HL-60 (cell line): ENCODE measurements at regions not wholly inside any gene's neighbourhood (a gene's known extent, or its start where the extent isn't known, plus 50 kb on each side); places are given as distances from the start of the nearest gene placed in this dataset.

Experiments
- DNase-seq, 2 experiments: peaks; one replicate each; pipeline ENCODE4 v3.0.0-alpha.2; 2010 to 2020; ENCODE audit warnings: low read depth in 1 of 2, low spot score in 1 of 2
- H3K27ac ChIP-seq: fragments of 250-450 bp; sonication (Bioruptor Pico); replicated peaks from 2 replicates; pipeline ENCODE4 v1.5.1; 2020; ENCODE audit warnings: mild to moderate bottlenecking, moderate library complexity
- H3K27me3 ChIP-seq: fragments of 250-450 bp; sonication (Bioruptor Pico); 2 replicates; pipeline ENCODE4 v1.5.1; 2021; ENCODE audit warnings: mild to moderate bottlenecking, moderate library complexity; ENCODE audit not compliant: insufficient read depth, poor library complexity, severe bottlenecking
- H3K4me3 ChIP-seq: replicated peaks from 2 replicates; pipeline ENCODE4 v1.5.1; 2011; ENCODE audit warnings: mild to moderate bottlenecking, control low read depth, low read length; ENCODE audit not compliant: insufficient read depth
- GABPA ChIP-seq: IDR thresholded peaks from 2 replicates; pipeline ENCODE4 v1.6.1; 2012; ENCODE audit warnings: low read depth
- POLR2AphosphoS5 ChIP-seq: IDR thresholded peaks from 2 replicates; pipeline ENCODE4 v1.6.1; 2012; ENCODE audit warnings: low read depth
- SPI1 ChIP-seq: IDR thresholded peaks from 2 replicates; pipeline ENCODE4 v1.6.1; 2012; ENCODE audit warnings: low read depth, mild to moderate bottlenecking, borderline replicate concordance
- TF ChIP-seq, protein P1 (sequence below): IDR thresholded peaks from 2 replicates; pipeline ENCODE4 v1.6.1; 2012; ENCODE audit warnings: low read depth; ENCODE audit not compliant: insufficient replicate concordance
- TF ChIP-seq, protein P2 (sequence below): IDR thresholded peaks from one replicate; pipeline ENCODE4 v1.5.1; 2011; ENCODE audit warnings: low read length, control low read depth, inconsistent platforms; ENCODE audit not compliant: insufficient read depth

DNA sequence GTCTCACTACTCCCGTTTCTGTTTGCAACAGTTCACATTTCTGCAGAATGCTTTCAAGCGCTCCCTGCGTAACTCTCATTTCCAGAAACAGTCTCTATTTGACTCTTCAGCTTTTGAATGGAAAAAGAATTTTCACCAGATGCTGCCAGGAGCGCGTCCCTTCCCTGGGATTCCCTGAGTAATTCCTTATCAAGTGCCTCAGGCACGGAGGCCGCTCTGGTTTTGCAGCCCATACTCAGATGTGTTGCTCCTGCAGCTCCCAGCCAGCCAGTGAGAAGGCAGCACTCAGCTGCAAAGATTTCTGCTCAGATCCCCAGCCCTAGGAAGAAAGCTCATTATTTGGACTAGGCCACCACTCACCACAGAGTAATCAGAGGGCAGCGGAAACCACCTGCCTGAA, 161.1 kb upstream of the CHST15 start:
- DNase-seq: no peak
- Histone ChIP-seq H3K27me3 (no peaks in the 10 kb centered on the region), H3K4me3 (no peak overlapping the region), H3K27ac (no peak overlapping the region)
- TF ChIP-seq, protein P1, sequence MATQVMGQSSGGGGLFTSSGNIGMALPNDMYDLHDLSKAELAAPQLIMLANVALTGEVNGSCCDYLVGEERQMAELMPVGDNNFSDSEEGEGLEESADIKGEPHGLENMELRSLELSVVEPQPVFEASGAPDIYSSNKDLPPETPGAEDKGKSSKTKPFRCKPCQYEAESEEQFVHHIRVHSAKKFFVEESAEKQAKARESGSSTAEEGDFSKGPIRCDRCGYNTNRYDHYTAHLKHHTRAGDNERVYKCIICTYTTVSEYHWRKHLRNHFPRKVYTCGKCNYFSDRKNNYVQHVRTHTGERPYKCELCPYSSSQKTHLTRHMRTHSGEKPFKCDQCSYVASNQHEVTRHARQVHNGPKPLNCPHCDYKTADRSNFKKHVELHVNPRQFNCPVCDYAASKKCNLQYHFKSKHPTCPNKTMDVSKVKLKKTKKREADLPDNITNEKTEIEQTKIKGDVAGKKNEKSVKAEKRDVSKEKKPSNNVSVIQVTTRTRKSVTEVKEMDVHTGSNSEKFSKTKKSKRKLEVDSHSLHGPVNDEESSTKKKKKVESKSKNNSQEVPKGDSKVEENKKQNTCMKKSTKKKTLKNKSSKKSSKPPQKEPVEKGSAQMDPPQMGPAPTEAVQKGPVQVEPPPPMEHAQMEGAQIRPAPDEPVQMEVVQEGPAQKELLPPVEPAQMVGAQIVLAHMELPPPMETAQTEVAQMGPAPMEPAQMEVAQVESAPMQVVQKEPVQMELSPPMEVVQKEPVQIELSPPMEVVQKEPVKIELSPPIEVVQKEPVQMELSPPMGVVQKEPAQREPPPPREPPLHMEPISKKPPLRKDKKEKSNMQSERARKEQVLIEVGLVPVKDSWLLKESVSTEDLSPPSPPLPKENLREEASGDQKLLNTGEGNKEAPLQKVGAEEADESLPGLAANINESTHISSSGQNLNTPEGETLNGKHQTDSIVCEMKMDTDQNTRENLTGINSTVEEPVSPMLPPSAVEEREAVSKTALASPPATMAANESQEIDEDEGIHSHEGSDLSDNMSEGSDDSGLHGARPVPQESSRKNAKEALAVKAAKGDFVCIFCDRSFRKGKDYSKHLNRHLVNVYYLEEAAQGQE: no peak
- TF ChIP-seq, protein P2, sequence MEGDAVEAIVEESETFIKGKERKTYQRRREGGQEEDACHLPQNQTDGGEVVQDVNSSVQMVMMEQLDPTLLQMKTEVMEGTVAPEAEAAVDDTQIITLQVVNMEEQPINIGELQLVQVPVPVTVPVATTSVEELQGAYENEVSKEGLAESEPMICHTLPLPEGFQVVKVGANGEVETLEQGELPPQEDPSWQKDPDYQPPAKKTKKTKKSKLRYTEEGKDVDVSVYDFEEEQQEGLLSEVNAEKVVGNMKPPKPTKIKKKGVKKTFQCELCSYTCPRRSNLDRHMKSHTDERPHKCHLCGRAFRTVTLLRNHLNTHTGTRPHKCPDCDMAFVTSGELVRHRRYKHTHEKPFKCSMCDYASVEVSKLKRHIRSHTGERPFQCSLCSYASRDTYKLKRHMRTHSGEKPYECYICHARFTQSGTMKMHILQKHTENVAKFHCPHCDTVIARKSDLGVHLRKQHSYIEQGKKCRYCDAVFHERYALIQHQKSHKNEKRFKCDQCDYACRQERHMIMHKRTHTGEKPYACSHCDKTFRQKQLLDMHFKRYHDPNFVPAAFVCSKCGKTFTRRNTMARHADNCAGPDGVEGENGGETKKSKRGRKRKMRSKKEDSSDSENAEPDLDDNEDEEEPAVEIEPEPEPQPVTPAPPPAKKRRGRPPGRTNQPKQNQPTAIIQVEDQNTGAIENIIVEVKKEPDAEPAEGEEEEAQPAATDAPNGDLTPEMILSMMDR: no peak
- TF ChIP-seq GABPA (no peak), SPI1 (no peak), POLR2AphosphoS5 (no peak)

DNA sequence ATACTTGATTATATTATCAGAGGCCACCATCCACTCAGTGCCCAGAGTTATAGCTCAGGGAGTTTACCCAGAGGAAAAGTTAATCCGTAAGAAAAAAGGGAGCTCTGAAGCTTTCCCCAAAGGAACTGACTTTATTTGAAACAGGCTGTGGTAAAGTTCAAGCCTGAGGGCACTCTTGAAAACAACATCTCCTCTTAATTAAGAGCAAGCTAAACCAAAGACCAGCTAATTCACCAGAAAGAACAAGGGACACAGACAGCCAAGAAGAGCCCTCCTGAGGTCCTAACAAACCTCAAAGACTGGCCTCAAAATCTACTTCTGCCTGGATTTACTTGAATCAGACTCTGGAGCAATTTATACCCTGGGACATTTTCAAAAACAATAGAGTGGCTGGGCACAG, 159.6 kb upstream of the CHST15 start:
- TF ChIP-seq SPI1 (no peak), GABPA (no peak), POLR2AphosphoS5 (no peak)
- TF ChIP-seq, protein P1: no peak
- TF ChIP-seq, protein P2: no peak
- H3K4me3 ChIP-seq: no peak overlapping the region
- no peak for DNase-seq
- no peaks in the 10 kb centered on the region for H3K27me3 ChIP-seq
- no peak overlapping the region for H3K27ac ChIP-seq

DNA sequence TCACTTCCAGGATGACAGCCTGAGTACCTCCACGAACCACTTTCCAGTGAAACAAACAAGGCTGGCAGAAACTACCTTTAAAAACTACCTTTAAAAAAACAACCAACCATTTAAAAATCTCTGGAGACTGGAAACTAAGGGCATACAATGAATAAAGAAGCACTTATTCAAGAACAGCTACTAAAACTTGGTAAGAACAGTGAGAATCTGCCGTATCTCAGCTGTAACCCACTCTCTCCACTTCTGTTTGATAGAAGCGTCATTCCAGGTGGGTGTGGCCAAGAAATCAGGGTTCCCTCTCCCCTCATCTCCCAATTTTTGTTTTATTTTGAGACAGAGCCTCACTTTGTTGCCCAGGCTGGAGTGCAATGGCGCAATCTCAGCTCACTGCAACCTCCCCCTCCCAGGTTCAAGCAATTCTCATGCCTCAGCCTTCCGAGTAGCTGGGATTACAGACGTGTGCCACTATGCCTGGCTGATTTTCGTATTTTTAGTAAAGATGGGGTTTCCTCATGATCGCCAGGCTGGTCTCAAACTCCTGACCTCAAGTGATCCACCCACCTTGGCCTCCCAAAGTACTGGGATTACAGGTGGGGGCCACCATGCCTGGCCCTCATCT, 158.8 kb upstream of the CHST15 start:
- Histone ChIP-seq H3K27ac (peak overlapping the region; percentile 3), H3K27me3 (no peaks in the 10 kb centered on the region), H3K4me3 (no peak overlapping the region)
- DNase-seq: no peak
- TF ChIP-seq, protein P2: no peak
- no peak for TF ChIP-seq SPI1
- no peak for TF ChIP-seq POLR2AphosphoS5
- TF ChIP-seq, protein P1: no peak
- no peak for TF ChIP-seq GABPA
